SU-DHL-6 (cell line): ENCODE measurements at regions not wholly inside any gene's neighbourhood (a gene's known extent, or its start where the extent isn't known, plus 50 kb on each side); places are given as distances from the start of the nearest gene placed in this dataset.

ENCODE experiments used
- CTCF ChIP-seq: fragments of 200-600 bp; sonication (generic); IDR thresholded peaks from one replicate; pipeline ENCODE4 v1.5.1; 2017; ENCODE audit warnings: antibody characterized with exemption, mild to moderate bottlenecking, low read length, moderate library complexity; ENCODE audit not compliant: insufficient read depth, poor library complexity, severe bottlenecking
- EZH2phosphoT487 ChIP-seq: fragments of 200-600 bp; sonication (generic), shearing (Covaris generic); conservative IDR thresholded peaks from 2 replicates; pipeline ENCODE4 v1.6.1; 2018; ENCODE audit warnings: mild to moderate bottlenecking, antibody characterized with exemption, low read length, moderate library complexity, mixed read lengths

GRCh38 chr5:170164087-170164486 lies 58.4 kb downstream of the FOXI1 start:
- no peak for TF ChIP-seq CTCF
- no peak for TF ChIP-seq EZH2phosphoT487
